Activated CD8-positive, alpha-beta T cell treated with anti-CD3 and anti-CD28 coated beads, Interleukin-2, amount 10 ng/mL, durations not matched to agents 7 days and 5 days (primary cell): ENCODE measurements at regions not wholly inside any gene's neighbourhood (a gene's known extent, or its start where the extent isn't known, plus 50 kb on each side); places are given as distances from the start of the nearest gene placed in this dataset.
"Not testable (repeated sequence)": the region's sequence is repeated elsewhere in the genome, so short reads cannot be mapped to it uniquely, and the experiment has no call there.

Source experiments
- ATAC-seq: fragments of 150-1000 bp; cut with Tn5 transposase; one replicate; pipeline ENCODE4 v1.10.0; 2021; ENCODE audit warnings: moderate library complexity
- CTCF ChIA-PET: fragments of 350-600 bp; sonication (Branson Sonifier 250); formaldehyde crosslinking; loops from one replicate; lab custom pipeline; 2021; ENCODE audit warnings: antibody characterized with exemption; lab: Charles Lee
- POLR2A ChIA-PET: fragments of 350-600 bp; sonication (Branson Sonifier 250); formaldehyde crosslinking; loops from one replicate; lab custom pipeline; 2021; ENCODE audit warnings: antibody characterized with exemption; lab: Charles Lee
- DNase-seq: peaks from one replicate; pipeline ENCODE4 v3.0.0-alpha.2; 2020
- H3K27ac Mint-ChIP-seq: one replicate; pipeline ENCODE4 v1.8.0; 2021; ENCODE audit warnings: mild to moderate bottlenecking, mixed read lengths
- H3K27me3 Mint-ChIP-seq: one replicate; pipeline ENCODE4 v1.8.0; 2021; ENCODE audit warnings: low read depth, mixed read lengths
- H3K36me3 Mint-ChIP-seq: one replicate; pipeline ENCODE4 v1.8.0; 2021; ENCODE audit warnings: low read depth, mixed read lengths
- H3K4me1 Mint-ChIP-seq: one replicate; pipeline ENCODE4 v1.8.0; 2021; ENCODE audit warnings: low read depth, mixed read lengths
- H3K4me3 Mint-ChIP-seq: one replicate; pipeline ENCODE4 v1.8.0; 2021; ENCODE audit warnings: mild to moderate bottlenecking, mixed read lengths
- H3K9me3 Mint-ChIP-seq: one replicate; pipeline ENCODE4 v1.8.0; 2022; ENCODE audit warnings: mixed read lengths; ENCODE audit not compliant: insufficient read depth

- ATAC-seq (no peak), DNase-seq (no peak)
- Mint-ChIP-seq H3K4me3 (no peak overlapping the region), H3K9me3 (peaks cover 3% of the 10 kb centered on the region), H3K4me1 (no peaks in the 10 kb centered on the region), H3K27me3 (no peaks in the 10 kb centered on the region), H3K36me3 (no peaks in the 10 kb centered on the region), H3K27ac (no peak overlapping the region)
- CTCF ChIA-PET = no interaction called here
- POLR2A ChIA-PET = no interaction called here
These were observed 207.1 kb upstream of the HTR1E start for GRCh38 chr6:86730216-86730615.

GRCh38 chr6:86728976-86729375, 208.4 kb upstream of the HTR1E start:
- H3K9me3 Mint-ChIP-seq = no peaks in the 10 kb centered on the region
- no peaks in the 10 kb centered on the region for H3K4me1 Mint-ChIP-seq
- ChIA-PET POLR2A (no interaction called here), CTCF (no interaction called here)
- H3K27me3 Mint-ChIP-seq = no peaks in the 10 kb centered on the region
- DNase-seq (no peak), ATAC-seq (no peak)
- no peaks in the 10 kb centered on the region for H3K36me3 Mint-ChIP-seq
- no peak overlapping the region for H3K27ac Mint-ChIP-seq
- no peak overlapping the region for H3K4me3 Mint-ChIP-seq

- ATAC-seq (no peak), DNase-seq (no peak)
- Mint-ChIP-seq H3K27ac (no peak overlapping the region), H3K4me1 (no peaks in the 10 kb centered on the region), H3K9me3 (no peaks in the 10 kb centered on the region), H3K4me3 (no peak overlapping the region), H3K36me3 (no peaks in the 10 kb centered on the region), H3K27me3 (no peaks in the 10 kb centered on the region)
- POLR2A ChIA-PET = no interaction called here
- CTCF ChIA-PET = no interaction called here
These were observed 212.6 kb upstream of the HTR1E start for GRCh38 chr6:86724695-86725094.

GRCh38 chr6:86723729-86724128, 213.6 kb upstream of the HTR1E start:
- POLR2A ChIA-PET = no interaction called here

GRCh38 chr6:86723151-86723550, 214.2 kb upstream of the HTR1E start:
- CTCF ChIA-PET = no interaction called here
- DNase-seq = no peak
- POLR2A ChIA-PET = no interaction called here
- Mint-ChIP-seq H3K4me3 (no peak overlapping the region), H3K27ac (no peak overlapping the region), H3K27me3 (no peaks in the 10 kb centered on the region), H3K36me3 (no peaks in the 10 kb centered on the region), H3K9me3 (no peaks in the 10 kb centered on the region), H3K4me1 (no peaks in the 10 kb centered on the region)
- ATAC-seq = no peak

More at GRCh38 chr6:86723729-86724128, 213.6 kb upstream of the HTR1E start:
- CTCF ChIA-PET = no interaction called here
- ATAC-seq (no peak), DNase-seq (no peak)
- H3K27me3 Mint-ChIP-seq = no peaks in the 10 kb centered on the region
- H3K9me3 Mint-ChIP-seq = no peaks in the 10 kb centered on the region
- H3K36me3 Mint-ChIP-seq = no peaks in the 10 kb centered on the region
- no peaks in the 10 kb centered on the region for H3K4me1 Mint-ChIP-seq
- H3K27ac Mint-ChIP-seq = no peak overlapping the region
- H3K4me3 Mint-ChIP-seq = no peak overlapping the region

GRCh38 chr6:86722131-86722530, 215.2 kb upstream of the HTR1E start:
- ChIA-PET POLR2A (no interaction called here), CTCF (no interaction called here)
- no peaks in the 10 kb centered on the region for H3K4me1 Mint-ChIP-seq
- no peaks in the 10 kb centered on the region for H3K9me3 Mint-ChIP-seq
- ATAC-seq = no peak
- H3K4me3 Mint-ChIP-seq = no peak overlapping the region
- H3K27me3 Mint-ChIP-seq = no peaks in the 10 kb centered on the region
- H3K36me3 Mint-ChIP-seq = no peaks in the 10 kb centered on the region
- H3K27ac Mint-ChIP-seq = no peak overlapping the region
- no peak for DNase-seq

- Mint-ChIP-seq H3K36me3 (no peaks in the 10 kb centered on the region), H3K27ac (no peak overlapping the region), H3K9me3 (no peaks in the 10 kb centered on the region), H3K4me3 (no peak overlapping the region), H3K4me1 (no peaks in the 10 kb centered on the region), H3K27me3 (no peaks in the 10 kb centered on the region)
- no peak for DNase-seq
- no peak for ATAC-seq
- ChIA-PET CTCF (no interaction called here), POLR2A (no interaction called here)
These were observed 221.7 kb upstream of the HTR1E start for GRCh38 chr6:86715676-86716075.

- no peak overlapping the region for H3K27ac Mint-ChIP-seq
- no peaks in the 10 kb centered on the region for H3K9me3 Mint-ChIP-seq
- DNase-seq = no peak
- POLR2A ChIA-PET = no interaction called here
- H3K36me3 Mint-ChIP-seq = no peaks in the 10 kb centered on the region
- CTCF ChIA-PET = no interaction called here
- no peak overlapping the region for H3K4me3 Mint-ChIP-seq
- no peaks in the 10 kb centered on the region for H3K27me3 Mint-ChIP-seq
- no peak for ATAC-seq
- H3K4me1 Mint-ChIP-seq = no peaks in the 10 kb centered on the region
These were observed 225.3 kb upstream of the HTR1E start for GRCh38 chr6:86712039-86712438.

- no peak for ATAC-seq
- Mint-ChIP-seq H3K27ac (no peak overlapping the region), H3K4me1 (no peaks in the 10 kb centered on the region), H3K36me3 (no peaks in the 10 kb centered on the region), H3K9me3 (peaks cover 10% of the 10 kb centered on the region), H3K27me3 (no peaks in the 10 kb centered on the region), H3K4me3 (no peak overlapping the region)
- POLR2A ChIA-PET = no interaction called here
- CTCF ChIA-PET = no interaction called here
- DNase-seq = no peak
These were observed 229.7 kb upstream of the HTR1E start for GRCh38 chr6:86707545-86708120.

GRCh38 chr6:86706449-86706848, 230.9 kb upstream of the HTR1E start:
- no peaks in the 10 kb centered on the region for H3K36me3 Mint-ChIP-seq
- ChIA-PET CTCF (no interaction called here), POLR2A (no interaction called here)
- H3K4me1 Mint-ChIP-seq = no peaks in the 10 kb centered on the region
- H3K9me3 Mint-ChIP-seq = peaks cover 10% of the 10 kb centered on the region
- DNase-seq (no peak), ATAC-seq (no peak)
- no peak overlapping the region for H3K27ac Mint-ChIP-seq
- no peaks in the 10 kb centered on the region for H3K27me3 Mint-ChIP-seq
- H3K4me3 Mint-ChIP-seq = no peak overlapping the region

- POLR2A ChIA-PET, H3K27ac Mint-ChIP-seq, ATAC-seq, CTCF ChIA-PET, DNase-seq, H3K4me3 Mint-ChIP-seq, H3K9me3 Mint-ChIP-seq, H3K36me3 Mint-ChIP-seq, H3K27me3 Mint-ChIP-seq, H3K4me1 Mint-ChIP-seq: not testable (repeated sequence)
These were observed 236.1 kb upstream of the HTR1E start for GRCh38 chr6:86701228-86701627.

GRCh38 chr6:86686496-86686895, 250.8 kb upstream of the HTR1E start:
- ChIA-PET POLR2A (no interaction called here), CTCF (no interaction called here)
- DNase-seq = no peak
- Mint-ChIP-seq H3K36me3 (no peaks in the 10 kb centered on the region), H3K4me1 (no peaks in the 10 kb centered on the region), H3K4me3 (no peak overlapping the region), H3K27me3 (no peaks in the 10 kb centered on the region), H3K9me3 (peaks cover 7% of the 10 kb centered on the region), H3K27ac (no peak overlapping the region)
- no peak for ATAC-seq

- Mint-ChIP-seq H3K4me3 (no peak overlapping the region), H3K4me1 (no peaks in the 10 kb centered on the region), H3K27me3 (no peaks in the 10 kb centered on the region), H3K27ac (no peak overlapping the region), H3K9me3 (peaks cover 7% of the 10 kb centered on the region), H3K36me3 (no peaks in the 10 kb centered on the region)
- no peak for ATAC-seq
- ChIA-PET CTCF (no interaction called here), POLR2A (no interaction called here)
- DNase-seq = no peak
These were observed 252.0 kb upstream of the HTR1E start for GRCh38 chr6:86685230-86685797.
